NT2/D1 (cell line): ENCODE measurements at regions not wholly inside any gene's neighbourhood (a gene's known extent, or its start where the extent isn't known, plus 50 kb on each side); places are given as distances from the start of the nearest gene placed in this dataset.

Experiments used
- DNase-seq: peaks from one replicate; pipeline ENCODE4 v3.0.0-alpha.2; 2011; ENCODE audit warnings: low read depth, low spot score
- H3K27me3 ChIP-seq: 2 replicates; pipeline ENCODE4 v1.6.0; 2011; ENCODE audit warnings: mild to moderate bottlenecking; ENCODE audit not compliant: insufficient read length, insufficient read depth
- H3K36me3 ChIP-seq: 2 replicates; pipeline ENCODE4 v1.6.1; 2011; ENCODE audit warnings: mild to moderate bottlenecking, low read length, mixed read lengths; ENCODE audit not compliant: insufficient read depth, insufficient read length
- H3K4me1 ChIP-seq: 2 replicates; pipeline ENCODE4 v1.5.1; 2011; ENCODE audit not compliant: insufficient read depth, insufficient read length
- H3K4me3 ChIP-seq: 2 replicates; pipeline ENCODE4 v1.5.1; 2011; ENCODE audit warnings: low read depth; ENCODE audit not compliant: insufficient read length
- H3K9ac ChIP-seq: 2 replicates; pipeline ENCODE4 v1.6.0; 2011; ENCODE audit warnings: low read depth; ENCODE audit not compliant: insufficient read length
- H3K9me3 ChIP-seq: 2 replicates; pipeline ENCODE4 v1.5.1; 2011; ENCODE audit warnings: mild to moderate bottlenecking, low read length; ENCODE audit not compliant: insufficient read depth
- SUZ12 ChIP-seq: IDR thresholded peaks from 2 replicates; pipeline ENCODE4 v1.6.1; 2011; ENCODE audit not compliant: insufficient read length, insufficient read depth; ENCODE audit errors: extremely low read depth
- YY1 ChIP-seq: IDR thresholded peaks from 2 replicates; pipeline ENCODE4 v1.6.1; 2011; ENCODE audit not compliant: insufficient read length, insufficient read depth
- ZNF274 ChIP-seq: IDR thresholded peaks from 2 replicates; pipeline ENCODE4 v1.6.1; 2011; ENCODE audit warnings: mild to moderate bottlenecking, low read depth, low read length

DNA sequence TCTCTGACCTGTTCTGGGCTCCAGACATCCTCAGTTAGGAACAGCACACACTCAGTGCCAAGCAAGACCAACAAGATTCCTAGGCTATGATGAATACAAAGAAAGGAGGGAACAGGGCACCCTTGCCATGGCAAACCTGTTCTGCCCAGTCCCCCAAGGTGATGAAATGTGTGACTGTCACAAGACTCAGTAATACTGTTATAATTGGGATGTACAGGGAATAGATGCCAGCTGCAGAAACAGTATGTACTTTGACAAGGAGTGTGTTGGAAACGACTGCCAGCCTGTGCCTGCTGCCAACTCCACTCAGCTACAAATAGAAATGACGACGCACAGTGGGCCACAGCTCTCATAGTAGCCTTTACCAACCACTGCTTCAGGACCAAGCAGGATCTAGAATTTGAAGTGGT lies 453.0 kb downstream of the EFNA5 start:
- Histone ChIP-seq H3K36me3 (no peaks in the 10 kb centered on the region), H3K9ac (no peak overlapping the region), H3K27me3 (no peaks in the 10 kb centered on the region), H3K4me1 (no peaks in the 10 kb centered on the region), H3K4me3 (no peak overlapping the region), H3K9me3 (no peaks in the 10 kb centered on the region)
- DNase-seq, result no peak
- no peak for TF ChIP-seq ZNF274
- TF ChIP-seq YY1, result no peak
- no peak for TF ChIP-seq SUZ12

DNA sequence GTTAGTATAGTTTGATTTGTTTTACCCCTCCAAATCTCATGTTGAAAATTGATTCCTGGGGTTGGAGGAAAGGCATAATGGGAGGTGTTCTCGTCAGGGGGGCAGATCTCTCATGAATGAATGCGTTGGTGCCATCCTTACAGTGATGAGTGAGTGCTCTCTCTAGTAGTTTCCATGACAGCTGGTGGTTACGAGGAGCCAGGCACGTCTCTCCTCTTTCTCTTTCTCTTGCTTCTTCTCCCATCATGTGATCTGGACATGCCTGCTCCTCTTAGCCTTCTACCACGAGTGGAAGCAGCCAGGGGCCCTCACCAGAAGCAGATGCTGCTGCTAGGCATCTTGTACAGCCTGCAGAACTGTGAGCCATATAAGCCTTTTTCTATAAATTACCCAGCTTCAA lies 454.1 kb downstream of the EFNA5 start:
- H3K36me3 ChIP-seq, result no peaks in the 10 kb centered on the region
- no peak overlapping the region for H3K4me3 ChIP-seq
- no peak overlapping the region for H3K9ac ChIP-seq
- no peaks in the 10 kb centered on the region for H3K4me1 ChIP-seq
- no peak for DNase-seq
- no peaks in the 10 kb centered on the region for H3K9me3 ChIP-seq
- H3K27me3 ChIP-seq, result no peaks in the 10 kb centered on the region
- TF ChIP-seq YY1, result no peak
- no peak for TF ChIP-seq SUZ12
- TF ChIP-seq ZNF274, result no peak

DNA sequence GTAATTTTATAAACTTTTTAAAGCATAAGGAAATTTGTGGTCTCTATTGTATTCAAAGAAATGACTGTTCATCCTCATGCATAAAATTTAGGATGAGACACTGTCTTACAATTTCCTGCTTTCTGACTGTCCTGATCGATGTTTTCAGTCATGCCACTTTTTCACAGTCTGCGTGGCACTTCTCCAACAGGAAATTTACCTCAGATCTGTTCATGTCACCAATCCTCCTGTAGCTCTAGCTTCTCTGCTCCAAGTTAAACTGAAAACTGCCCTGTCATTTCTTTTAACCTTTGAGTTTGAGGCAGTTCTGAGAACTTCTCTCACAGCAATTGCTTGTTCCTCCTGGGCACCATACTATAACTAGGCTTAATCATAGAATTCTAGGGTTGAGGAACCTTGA lies 455.1 kb downstream of the EFNA5 start:
- TF ChIP-seq ZNF274, result no peak
- TF ChIP-seq YY1, result no peak
- no peak for TF ChIP-seq SUZ12
- Histone ChIP-seq H3K4me3 (no peak overlapping the region), H3K4me1 (no peaks in the 10 kb centered on the region), H3K9ac (no peak overlapping the region), H3K27me3 (no peaks in the 10 kb centered on the region), H3K36me3 (no peaks in the 10 kb centered on the region), H3K9me3 (no peaks in the 10 kb centered on the region)
- no peak for DNase-seq

DNA sequence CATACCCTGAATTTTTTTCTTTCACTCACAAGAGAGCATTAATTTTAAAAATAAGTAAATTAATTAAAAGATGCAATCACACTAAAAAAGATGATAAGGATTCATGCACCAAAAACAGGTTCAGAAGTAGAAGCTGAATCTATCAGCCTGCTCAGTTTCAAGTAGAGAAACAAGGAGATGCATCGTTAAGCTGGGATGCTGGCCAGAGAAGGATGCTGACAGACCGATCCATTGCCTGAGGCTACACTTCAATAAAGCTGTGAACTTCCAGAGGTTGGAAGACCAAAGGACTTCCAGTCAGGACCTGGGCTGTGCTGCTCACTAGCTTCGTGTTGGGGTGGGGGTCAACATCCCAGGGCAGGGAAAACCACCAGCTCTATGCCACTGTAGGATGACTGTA lies 457.7 kb downstream of the EFNA5 start:
- H3K27me3 ChIP-seq, result no peaks in the 10 kb centered on the region
- no peak overlapping the region for H3K4me3 ChIP-seq
- DNase-seq, result no peak
- no peaks in the 10 kb centered on the region for H3K4me1 ChIP-seq
- H3K36me3 ChIP-seq, result no peaks in the 10 kb centered on the region
- no peak overlapping the region for H3K9ac ChIP-seq
- no peaks in the 10 kb centered on the region for H3K9me3 ChIP-seq
- TF ChIP-seq YY1 (no peak), ZNF274 (no peak), SUZ12 (no peak)

DNA sequence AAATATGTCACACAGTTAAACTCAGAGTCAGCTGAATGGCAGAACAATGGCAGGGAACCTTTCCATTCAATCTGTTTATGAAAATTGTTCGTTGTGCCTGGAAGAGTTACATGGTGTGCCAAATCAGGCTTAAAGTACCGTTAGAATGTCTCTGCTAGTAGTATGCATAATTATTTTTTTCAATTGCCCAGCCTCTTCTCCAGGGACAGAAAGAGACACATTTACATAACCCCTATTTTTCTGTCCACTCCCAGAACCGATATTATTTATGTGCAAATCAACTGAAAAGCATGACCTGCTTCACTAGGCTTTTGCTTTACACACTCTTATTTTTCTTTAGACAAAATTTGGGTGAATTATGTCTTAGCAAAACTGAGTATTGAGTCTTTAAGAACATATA lies 459.1 kb downstream of the EFNA5 start:
- Histone ChIP-seq H3K4me1 (no peaks in the 10 kb centered on the region), H3K9ac (no peak overlapping the region), H3K36me3 (no peaks in the 10 kb centered on the region), H3K27me3 (no peaks in the 10 kb centered on the region), H3K9me3 (no peaks in the 10 kb centered on the region), H3K4me3 (no peak overlapping the region)
- no peak for TF ChIP-seq ZNF274
- TF ChIP-seq SUZ12, result no peak
- no peak for TF ChIP-seq YY1
- no peak for DNase-seq

DNA sequence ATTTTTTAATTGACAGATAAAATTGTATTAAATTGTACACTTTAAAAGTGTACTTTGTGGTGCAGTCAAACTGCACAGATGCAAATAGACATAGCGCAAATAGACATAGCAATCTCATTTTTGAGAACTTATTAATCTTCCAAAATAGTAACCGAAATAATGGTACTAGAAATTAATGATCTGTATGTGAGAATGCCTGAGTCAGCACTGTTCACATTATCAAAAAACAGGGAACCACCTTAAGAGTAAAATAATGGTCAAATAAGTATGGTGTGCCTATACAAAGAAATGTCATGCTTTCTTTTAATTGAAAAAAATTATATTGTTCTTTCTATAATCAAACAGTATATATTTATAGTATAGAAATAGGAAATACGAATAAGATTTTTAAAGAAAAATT lies 461.9 kb downstream of the EFNA5 start:
- TF ChIP-seq YY1 (no peak), SUZ12 (no peak), ZNF274 (no peak)
- Histone ChIP-seq H3K27me3 (no peaks in the 10 kb centered on the region), H3K9me3 (no peaks in the 10 kb centered on the region), H3K36me3 (no peaks in the 10 kb centered on the region), H3K4me1 (no peaks in the 10 kb centered on the region), H3K9ac (no peak overlapping the region), H3K4me3 (no peak overlapping the region)
- DNase-seq, result no peak

DNA sequence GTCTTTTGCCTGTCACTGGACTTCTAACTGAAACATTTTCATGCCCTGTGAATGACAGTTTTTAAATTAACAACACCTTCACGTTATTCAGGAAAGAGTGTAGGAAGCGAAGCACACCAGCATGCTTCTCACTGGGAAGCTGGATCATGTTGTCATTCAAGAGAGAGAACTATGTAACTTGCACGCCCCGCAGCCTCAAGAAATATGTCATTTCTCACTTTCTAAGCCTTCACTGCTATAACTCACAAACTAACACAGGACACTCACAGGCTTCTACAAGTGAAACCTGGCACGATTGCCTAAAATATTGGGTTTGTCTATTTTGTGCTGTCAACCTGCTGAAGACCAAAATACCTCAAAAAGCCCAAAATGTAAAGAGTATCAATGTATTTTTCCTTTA lies 466.3 kb downstream of the EFNA5 start:
- H3K9me3 ChIP-seq, result no peaks in the 10 kb centered on the region
- H3K4me1 ChIP-seq, result no peaks in the 10 kb centered on the region
- TF ChIP-seq YY1 (no peak), ZNF274 (no peak), SUZ12 (no peak)
- no peak for DNase-seq
- no peaks in the 10 kb centered on the region for H3K27me3 ChIP-seq
- no peak overlapping the region for H3K9ac ChIP-seq
- H3K4me3 ChIP-seq, result no peak overlapping the region
- no peaks in the 10 kb centered on the region for H3K36me3 ChIP-seq

DNA sequence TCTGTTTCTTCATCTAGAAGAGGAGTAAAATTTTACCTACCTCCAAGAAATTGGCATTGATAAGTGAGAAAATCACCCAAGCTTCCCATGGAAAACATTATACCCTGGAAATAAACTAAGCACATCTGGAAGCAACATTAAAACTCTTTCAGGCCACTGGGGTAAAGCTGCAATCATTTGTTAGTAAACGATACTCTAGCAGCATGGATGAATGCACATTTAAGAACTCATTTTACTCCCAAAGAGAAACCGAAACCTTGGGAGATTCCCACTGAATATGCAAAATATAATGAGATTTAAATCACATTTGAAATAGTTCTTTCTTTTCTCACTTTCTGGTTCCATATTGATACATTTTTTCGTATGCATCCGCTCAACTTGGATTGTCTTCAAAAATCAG lies 467.5 kb downstream of the EFNA5 start:
- H3K27me3 ChIP-seq, result no peaks in the 10 kb centered on the region
- H3K9me3 ChIP-seq, result no peaks in the 10 kb centered on the region
- H3K4me1 ChIP-seq, result no peaks in the 10 kb centered on the region
- H3K36me3 ChIP-seq, result no peaks in the 10 kb centered on the region
- TF ChIP-seq YY1 (no peak), ZNF274 (no peak), SUZ12 (no peak)
- no peak overlapping the region for H3K9ac ChIP-seq
- no peak for DNase-seq
- no peak overlapping the region for H3K4me3 ChIP-seq
